Left kidney (tissue), 1 donor: ENCODE measurements at regions not wholly inside any gene's neighbourhood (a gene's known extent, or its start where the extent isn't known, plus 50 kb on each side); places are given as distances from the start of the nearest gene placed in this dataset.

ENCODE experiments used
- DNase-seq: peaks from one replicate; pipeline ENCODE4 v3.0.0-alpha.2; 2013

DNA sequence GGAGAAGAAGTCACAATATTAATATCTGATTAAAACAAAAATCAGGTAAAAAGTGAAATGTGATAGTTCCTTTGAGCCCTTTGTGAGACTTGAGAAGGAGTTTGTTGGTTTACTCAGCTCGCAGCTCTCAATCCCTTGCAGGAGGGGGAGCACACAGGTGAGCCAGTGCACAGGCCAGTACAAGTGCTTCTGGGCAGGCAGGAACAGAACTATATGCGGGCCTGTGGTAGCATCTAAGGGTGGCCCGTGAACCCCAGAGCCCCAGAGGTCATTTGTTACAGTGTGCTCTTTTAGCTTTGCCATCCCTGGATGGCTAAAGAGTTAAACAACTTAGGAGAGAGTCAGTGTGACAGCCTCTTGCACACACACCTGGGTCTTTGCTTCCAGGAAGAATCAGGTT lies 215.3 kb upstream of the EDIL3 start:
- DNase-seq = no peak

DNA sequence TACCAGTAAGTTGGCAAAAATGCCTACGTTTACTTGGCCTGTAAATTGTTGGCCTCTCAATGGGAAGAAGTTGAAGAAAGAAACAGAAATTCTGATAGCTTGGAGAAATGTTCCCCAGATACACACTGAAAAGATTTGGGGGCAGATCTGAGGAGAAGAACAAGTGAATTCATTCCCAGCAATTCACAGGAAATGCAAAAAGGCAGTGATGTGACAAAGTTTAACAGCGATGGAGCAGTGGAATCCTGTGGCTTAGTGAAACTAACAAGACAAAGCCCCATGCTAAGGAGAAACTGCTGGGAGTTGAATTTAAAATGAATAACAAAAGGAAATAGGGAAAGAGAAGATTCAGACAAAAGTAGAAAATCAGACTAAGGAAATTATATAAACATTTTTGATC lies 213.2 kb upstream of the EDIL3 start:
- no peak for DNase-seq

DNA sequence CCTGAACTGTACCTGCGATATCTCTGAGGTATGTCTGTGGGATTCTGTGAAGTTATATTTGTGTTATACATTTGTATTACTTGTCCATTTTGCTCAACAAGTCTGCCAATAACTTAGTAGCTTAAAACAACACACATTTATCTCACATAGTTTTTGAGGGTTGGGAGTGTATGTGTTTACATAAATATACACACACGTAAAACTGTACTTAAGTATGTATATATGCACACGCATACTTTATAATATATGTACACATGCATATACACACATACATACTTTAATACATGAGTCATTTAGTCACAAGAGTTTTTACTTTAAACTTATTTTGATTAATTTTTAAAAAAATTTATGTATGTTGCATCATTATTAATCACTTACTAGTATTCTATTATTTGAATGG lies 205.9 kb upstream of the EDIL3 start:
- DNase-seq = no peak

DNA sequence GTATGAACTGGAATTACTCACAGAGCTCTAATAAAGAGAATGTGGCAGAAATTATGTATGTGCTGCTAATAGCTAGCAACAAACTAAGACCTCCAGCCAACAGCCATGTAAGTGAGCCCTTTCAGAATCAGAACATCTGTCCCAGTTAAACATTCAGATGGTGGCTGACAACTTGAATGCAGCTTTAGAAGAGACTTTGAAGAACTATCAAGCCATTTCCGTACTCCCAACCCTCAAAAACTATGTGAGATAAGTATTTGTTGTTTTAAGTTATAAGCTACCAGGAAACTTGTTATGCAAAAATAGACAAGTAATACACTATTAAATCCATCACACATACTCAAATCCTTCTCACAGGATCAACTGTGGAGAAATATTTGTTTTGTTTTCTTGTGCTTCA lies 205.2 kb upstream of the EDIL3 start:
- no peak for DNase-seq

DNA sequence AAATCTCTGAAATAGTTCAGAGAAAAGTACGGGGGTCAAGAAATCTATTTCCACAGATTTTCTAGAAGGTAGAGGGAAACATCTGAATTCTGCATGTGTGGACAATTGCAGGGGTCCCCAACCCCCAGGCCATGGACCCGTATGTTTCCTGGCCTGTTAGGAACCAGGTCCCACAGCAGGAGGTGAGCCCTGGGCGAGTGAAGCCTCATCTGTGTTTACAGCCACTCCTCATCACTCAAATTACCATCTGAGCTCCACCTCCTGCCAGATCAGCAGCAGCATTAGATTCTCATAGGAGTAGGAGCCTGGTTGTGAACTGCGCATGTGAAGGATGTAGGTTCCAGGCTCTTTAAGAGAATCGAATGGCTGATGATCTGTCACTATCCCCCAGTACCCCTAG lies 200.5 kb upstream of the EDIL3 start:
- no peak for DNase-seq

DNA sequence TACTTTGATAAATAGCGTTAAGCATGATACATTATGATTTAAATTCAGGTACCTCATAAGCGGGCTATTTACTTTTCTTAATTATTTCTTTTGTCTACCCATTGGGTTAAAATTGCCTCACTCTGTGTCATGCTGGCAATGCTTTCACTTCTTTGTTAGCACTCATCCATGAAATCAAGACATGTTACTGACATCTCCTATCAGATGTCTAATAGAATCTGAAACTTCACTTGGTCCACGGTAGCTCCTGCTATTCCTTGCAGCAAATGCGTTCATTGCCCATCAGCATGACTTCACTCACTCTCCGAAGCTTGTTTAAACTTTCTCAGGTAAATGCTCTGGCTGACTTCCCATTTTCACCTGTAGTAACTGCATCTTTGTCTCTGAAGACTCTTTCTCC lies 193.5 kb upstream of the EDIL3 start:
- no peak for DNase-seq

DNA sequence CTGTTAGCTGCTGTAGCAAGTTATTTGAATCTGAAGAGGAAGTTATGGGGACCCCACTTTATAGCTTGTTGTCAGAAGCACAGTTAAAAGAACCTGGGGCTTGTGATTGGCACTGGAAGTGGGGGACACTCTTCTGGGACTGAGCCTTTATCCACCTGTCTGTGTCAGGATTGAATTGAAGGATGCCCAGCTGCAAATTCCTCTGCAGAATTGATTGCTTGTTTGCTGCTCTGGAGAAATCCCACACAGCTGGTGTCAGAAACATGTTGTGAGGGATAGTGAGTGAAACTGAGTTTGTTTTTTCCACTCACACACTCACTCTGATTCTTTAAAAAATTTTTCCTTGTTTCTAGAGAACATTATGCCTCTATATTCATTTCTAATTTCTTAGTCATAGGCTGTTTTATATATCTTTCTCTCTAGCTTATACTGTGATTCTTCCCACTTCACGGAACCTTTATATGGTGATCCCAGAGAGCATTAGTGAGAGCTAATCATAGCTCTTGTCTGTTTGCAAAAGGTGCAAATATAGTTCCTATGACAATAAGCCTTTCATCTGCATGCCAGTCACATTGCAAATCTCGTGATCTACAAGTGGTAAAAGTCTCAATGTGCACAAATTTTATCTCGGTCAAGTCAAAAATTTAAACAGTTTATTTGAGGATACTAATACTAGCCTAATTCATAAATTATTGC lies 188.5 kb upstream of the EDIL3 start:
- no peak for DNase-seq

DNA sequence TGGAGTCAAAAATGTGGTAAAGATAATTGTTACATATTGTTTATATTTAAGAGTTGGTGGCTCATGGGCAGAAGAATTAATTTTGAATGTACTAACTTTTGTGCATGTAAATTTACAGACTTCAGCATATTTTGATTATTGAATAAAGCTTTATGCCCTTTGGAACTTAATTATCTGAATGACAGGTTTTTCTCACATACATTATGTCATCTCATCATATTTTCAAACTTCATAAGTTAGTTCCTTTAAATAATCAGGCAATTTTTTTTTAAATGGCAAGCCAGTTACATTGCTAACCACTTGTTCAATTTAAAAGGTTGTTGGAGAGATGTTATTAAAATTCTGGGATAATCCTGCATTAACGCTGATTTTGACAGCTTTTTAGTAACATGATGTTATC lies 184.6 kb upstream of the EDIL3 start:
- no peak for DNase-seq

DNA sequence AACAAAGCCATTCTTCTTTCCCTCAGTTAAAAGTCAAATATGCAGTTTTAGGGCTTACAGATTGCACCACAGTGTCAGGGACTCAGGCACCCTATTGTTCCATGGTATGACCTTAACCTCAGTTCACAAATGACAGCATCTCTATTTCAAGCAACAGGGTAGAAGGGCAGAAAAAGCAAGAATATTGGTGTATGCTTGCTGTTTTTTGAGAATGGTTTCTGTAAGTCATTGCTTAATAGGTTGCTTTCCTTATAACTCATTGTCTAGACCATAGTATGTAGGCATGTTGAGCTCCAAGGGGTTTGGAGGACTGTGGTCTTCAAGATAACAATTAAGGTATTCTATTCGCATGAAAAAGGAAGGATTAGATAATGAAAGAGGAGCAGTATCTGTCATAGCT lies 183.5 kb upstream of the EDIL3 start:
- DNase-seq = no peak

DNA sequence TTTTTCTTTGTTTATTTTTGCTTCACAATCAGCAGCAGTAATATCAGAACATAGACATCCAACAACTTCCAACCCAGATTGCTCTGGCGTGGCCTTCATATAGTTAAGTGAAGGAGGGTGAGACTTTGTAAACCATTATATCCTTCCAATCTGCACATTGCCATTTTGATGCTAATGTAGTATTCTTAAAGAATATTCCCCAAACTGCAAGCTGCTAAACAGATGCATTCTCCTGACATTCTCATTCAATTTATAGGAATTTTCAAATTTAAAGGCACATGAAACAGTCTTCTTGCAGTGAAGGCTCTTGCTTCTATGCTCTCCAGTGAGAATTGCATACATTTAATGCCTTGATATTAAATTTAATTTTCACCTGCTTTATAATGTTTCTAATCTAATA lies 181.2 kb upstream of the EDIL3 start:
- no peak for DNase-seq

DNA sequence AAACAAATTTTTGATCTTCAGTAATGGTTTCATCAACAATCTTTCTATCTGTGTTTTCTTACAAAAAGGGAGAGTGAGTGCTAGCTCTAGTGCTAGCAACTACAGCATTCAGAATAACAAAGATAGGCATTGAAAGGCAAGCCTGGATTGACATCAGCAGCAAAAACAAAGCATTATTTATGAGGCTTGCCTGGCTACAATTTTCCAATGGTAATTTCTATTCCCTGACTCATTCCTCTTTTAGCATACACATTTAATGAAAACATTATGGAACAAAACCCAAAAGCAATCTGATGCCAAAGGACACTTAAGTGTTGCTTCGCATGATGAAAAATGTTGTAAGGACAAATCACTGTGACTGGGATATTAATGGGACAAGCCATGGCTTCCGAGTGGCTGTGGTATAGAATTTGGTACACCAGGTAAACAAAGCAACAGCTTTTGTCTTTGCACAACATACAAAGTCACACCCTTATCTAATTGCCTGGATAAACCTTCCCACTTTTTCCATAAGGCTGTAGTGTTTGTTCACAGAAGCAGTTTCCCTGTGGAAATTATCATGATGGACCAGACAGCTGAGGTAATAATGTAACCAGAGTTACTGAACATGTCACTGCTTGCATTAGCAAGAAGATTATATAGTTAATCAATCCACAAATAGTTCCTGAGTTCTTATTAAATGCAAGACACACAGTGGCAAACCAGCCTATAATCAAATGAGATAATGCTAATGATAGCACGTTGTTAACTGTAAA lies 179.8 kb upstream of the EDIL3 start:
- DNase-seq = no peak

DNA sequence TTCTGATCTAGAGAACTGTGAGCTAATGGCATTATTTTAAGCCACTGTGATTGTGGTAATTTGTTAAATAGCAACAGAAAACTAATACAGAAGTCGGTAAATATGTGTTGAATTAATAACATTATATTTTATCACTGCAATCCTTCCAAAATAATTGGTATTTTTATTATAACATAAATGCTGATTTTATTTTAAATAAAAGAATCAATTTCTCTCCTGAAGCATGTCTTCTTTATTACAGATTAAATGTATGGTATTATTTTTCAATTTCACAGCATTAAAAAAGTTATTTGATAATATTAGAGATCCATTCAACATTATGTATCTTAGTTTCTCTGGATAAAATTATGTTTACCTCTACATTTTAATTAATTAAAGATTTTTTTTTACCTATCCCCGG lies 165.5 kb upstream of the EDIL3 start:
- DNase-seq = no peak

DNA sequence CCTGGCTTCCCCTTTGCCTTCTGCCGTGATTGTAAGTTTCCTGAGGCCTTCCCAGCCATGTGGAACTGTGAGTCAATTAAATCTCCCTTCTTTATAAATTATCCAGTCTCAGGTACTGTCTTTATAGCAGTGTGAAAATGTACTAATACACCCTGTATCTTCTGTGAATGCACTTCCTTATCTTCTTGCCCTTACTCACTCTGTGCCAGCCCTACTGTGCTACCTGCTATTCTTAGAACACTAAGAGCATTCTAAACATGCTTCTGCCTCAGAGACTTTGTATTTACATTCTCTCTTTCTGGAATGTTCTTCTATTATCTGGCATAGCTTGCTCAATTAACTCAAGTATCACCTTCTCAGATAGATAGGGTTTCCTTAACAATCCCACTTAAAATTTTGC lies 164.4 kb upstream of the EDIL3 start:
- no peak for DNase-seq

DNA sequence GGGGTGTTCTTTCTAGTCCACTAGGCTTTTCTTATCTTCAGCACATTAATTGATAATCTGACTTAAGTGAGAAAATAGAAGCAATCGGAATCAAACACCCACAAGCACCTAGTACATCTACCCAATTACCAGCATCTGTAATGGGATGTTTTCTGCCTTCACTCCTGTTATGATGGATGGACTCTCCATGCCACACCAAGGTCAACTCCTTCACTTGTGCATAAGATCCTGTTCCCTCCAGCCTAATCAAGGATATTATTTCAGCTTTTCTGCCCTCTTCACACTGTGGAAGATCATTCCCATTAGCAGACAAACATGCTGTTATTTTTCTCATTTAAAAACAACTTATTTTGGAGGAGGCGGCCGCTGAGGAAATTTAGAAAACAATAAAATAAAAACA lies 162.0 kb upstream of the EDIL3 start:
- DNase-seq = no peak

DNA sequence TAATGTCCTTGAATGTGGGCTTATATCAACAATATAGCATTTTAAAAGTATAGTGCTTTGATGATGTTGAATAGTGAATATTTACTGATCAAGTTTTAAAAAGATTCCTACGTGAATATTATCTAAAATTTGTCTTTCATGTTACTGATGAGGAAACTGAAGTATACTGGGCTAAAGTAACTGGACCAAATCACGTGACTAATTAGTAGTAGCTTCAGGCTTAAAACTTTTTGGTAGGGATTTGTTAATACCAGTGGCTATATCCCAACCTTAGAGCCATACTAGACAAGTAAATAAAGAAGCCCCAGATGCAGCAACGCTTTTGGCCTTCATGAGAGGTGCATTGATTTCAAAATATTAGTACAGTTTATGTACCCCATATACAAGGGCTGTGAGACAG lies 152.1 kb upstream of the EDIL3 start:
- DNase-seq = no peak

DNA sequence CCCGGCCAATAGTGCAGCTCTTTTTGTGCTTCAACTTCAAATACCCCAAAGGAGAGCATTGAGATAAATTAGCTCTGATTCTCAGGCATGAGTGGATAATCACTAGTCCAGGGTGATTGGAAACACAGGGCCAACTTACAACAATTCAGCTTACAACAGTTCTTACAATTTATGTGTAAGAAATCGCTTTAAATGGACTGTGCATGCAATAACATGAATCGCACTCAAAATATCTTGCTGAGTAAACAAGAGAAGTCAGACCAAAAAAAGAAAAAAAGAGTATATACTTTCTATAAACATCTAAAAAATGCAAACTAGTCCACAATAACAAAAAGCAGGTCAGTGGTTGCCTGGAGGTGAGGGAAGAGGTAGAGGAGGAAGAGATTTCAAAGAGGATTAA lies 150.6 kb upstream of the EDIL3 start:
- DNase-seq = no peak

DNA sequence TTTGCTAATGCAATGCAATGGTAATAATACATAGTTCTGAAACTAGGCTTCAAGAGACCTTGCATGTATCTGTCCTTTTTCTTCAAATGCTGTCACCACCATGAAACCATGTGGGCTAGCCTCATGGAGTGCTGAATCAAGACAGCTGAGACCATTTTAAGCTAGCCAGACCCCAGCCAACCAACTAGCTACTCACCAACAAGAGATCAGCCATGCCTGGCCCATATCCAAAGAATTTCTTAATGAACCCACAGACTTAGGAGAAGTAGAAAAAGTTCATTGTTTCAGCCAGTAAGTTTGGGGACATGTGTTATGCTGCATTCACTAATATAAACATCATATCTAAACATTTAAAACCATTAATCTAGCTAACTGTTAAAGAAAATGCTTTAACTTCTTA lies 139.8 kb upstream of the EDIL3 start:
- no peak for DNase-seq

DNA sequence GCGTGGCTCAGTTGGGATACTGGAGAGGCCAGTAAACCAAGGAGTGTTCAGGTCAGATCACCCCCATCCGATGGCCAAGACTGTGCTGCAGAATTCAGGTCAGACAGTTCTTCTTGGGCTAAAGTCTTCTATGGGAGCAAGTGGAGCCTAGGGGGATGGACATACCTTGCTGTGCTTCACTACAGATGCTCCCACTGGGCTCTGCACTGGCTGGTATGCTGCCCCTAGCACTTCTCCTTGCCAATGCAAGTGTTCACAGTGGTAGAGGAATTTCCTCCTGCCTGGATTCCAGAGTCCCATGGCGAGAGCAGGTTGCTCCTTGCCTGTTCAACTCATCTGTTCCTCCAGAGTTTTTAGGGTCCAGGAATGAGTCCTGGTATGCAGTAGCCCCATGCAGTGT lies 134.2 kb upstream of the EDIL3 start:
- no peak for DNase-seq

DNA sequence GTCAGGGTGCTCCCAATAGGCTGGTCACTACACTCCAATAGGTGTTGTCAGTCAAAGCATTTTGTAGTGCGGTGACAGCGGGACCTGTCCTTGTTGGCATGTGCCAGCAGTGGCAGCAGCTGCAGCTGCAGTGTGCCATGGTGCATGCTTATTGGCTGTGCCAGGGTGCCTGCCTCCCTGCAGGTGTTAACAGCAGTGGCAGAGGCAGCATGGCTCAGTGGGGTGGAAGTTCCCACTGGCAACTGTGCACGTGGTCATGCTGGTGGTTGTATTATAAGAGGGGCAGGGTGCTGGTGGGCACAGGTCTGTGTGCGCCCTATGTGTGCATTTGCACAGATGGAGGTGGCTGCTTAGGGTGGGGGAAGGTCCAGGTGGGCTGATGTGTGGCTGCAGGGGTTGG lies 133.7 kb upstream of the EDIL3 start:
- DNase-seq = no peak

DNA sequence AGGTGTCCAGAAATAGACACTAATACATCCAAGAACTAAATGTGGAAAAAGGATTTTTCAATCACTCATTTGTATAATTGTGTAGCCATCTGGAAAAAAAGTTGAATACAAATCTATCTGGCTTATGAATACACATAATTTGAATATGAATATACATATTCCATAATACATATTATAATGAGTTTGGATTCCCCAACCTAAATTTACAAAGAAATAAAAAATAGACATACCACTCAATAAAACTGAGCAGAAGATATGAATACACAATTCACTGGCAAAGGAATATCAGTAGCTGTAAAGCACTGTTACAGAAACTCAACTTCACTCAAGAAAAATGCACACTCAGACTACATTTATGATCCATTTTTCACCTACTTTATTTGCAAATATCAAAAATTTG lies 121.9 kb upstream of the EDIL3 start:
- no peak for DNase-seq

DNA sequence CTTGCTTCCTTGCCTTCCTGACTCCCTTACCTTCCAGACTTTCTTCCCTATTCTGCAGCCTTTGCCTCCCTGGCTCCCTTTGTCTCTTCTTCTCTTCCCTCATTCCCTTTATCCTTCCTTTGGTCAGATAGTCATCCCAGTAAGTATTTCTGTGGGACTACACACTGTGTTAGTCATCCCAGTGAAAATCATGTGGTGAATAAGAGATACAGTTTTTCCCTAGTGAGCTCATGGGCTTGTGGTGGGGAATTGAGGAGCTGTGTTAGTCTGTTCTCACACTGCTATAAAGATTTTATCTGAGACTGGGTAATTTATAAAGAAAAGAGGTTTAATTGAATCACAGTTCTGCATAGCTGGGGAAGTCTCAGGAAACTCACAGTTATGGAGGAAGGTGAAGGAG lies 109.8 kb upstream of the EDIL3 start:
- DNase-seq = no peak

DNA sequence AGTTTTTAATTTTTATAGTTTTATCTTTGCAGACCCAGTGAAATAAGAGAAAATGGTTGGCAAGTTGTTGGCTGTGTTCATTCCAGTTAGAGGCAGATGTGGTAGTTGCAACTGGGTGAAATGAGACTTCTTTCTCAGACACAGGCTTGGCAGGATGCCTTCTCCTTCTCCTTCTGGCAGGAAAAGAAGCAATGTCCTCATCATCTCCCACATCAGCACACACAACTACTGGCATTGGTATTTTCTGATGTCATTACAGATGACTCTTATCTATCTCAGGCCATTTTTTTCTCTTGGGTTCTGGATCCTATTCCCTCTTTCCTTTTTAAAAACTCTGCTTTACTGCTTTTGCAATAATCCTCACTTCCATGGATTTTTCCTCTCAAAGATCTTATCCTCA lies 103.3 kb upstream of the EDIL3 start:
- no peak for DNase-seq

DNA sequence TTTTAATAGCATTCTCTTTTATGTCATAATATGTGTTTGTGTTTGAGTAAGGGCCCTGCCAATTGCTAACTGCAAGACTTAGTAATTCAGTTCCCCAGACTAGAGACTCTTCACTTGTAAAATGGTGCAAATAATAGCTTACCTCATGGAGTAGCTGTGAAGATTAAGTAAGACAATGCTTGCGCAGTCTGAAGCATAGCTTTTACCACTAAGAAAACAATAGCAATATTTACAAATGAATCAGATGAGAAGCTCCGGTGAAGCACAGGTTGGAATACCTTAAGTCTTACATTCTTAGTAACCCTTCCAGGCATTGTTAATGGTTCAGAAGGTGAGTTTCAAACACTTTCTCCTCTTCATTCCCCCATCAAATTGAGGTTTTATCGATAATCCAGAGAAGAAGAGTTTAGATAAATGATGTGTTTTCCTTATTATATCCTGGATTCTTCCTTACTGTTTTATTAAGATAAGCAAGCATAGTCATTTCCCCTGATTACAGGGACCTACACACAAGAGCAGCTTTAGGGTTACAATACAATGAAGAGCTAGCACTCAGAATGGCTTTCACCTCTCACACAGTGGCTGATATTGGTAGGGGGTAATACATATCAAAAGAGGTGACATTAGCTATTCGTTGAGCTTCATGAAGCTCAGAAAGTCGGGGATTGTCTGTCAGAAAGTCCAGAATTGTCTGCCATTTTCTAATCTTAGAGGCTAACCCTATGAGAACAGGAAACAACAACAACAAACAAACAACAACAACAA lies 96.4 kb upstream of the EDIL3 start:
- no peak for DNase-seq

DNA sequence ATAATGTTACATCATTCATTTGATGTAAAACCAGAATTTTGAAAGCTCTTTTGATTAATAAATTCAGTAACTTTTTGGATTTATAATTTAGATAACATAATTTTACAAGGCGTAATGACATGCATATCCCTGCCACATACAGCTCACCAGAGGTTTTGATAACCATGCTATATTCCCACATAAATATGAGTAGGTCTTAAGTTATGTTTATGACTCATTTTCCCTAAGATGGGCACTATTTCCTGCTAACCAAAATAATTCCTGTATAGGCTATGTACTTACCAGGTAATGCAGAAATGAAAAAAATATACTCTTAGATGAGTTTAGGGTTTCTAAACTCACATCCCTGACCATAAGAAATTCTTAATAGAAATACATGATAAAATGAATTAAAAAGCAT lies 93.9 kb upstream of the EDIL3 start:
- no peak for DNase-seq
